IPS-NIHi7 (cell line): ENCODE measurements at regions not wholly inside any gene's neighbourhood (a gene's known extent, or its start where the extent isn't known, plus 50 kb on each side); places are given as distances from the start of the nearest gene placed in this dataset.

Source experiments
- DNase-seq: peaks from one replicate; pipeline ENCODE4 v3.0.0; 2012; ENCODE audit warnings: mixed read lengths; ENCODE audit errors: extremely low spot score

- no peak for DNase-seq
These were observed 51.3 kb downstream of the GADD45G start for GRCh38 chr9:89655990-89656657.

- DNase-seq: no peak
These were observed 52.5 kb downstream of the GADD45G start for GRCh38 chr9:89657295-89657694.

- DNase-seq: no peak
These were observed 53.0 kb downstream of the GADD45G start for GRCh38 chr9:89657765-89658164.

GRCh38 chr9:89658401-89658800, 53.6 kb downstream of the GADD45G start:
- no peak for DNase-seq

- DNase-seq: no peak
These were observed 54.1 kb downstream of the GADD45G start for GRCh38 chr9:89658931-89659330.

- no peak for DNase-seq
These were observed 54.7 kb downstream of the GADD45G start for GRCh38 chr9:89659473-89659872.

GRCh38 chr9:89659891-89660685, 55.3 kb downstream of the GADD45G start:
- DNase-seq: no peak

- DNase-seq: no peak
These were observed 56.7 kb downstream of the GADD45G start for GRCh38 chr9:89661391-89661949.

- DNase-seq: peak; percentile 98
These were observed 57.3 kb downstream of the GADD45G start for GRCh38 chr9:89661956-89662717.

- DNase-seq: no peak
These were observed 58.2 kb downstream of the GADD45G start for GRCh38 chr9:89662718-89663613.

GRCh38 chr9:89663614-89663970, 58.8 kb downstream of the GADD45G start:
- DNase-seq: no peak

GRCh38 chr9:89664010-89664409, 59.2 kb downstream of the GADD45G start:
- DNase-seq: no peak

GRCh38 chr9:89664896-89665329, 60.1 kb downstream of the GADD45G start:
- DNase-seq: no peak

GRCh38 chr9:89666364-89666763, 61.6 kb downstream of the GADD45G start:
- DNase-seq: no peak

- no peak for DNase-seq
These were observed 62.1 kb downstream of the GADD45G start for GRCh38 chr9:89666950-89667349.

GRCh38 chr9:89667726-89668125, 62.9 kb downstream of the GADD45G start:
- no peak for DNase-seq

GRCh38 chr9:89668216-89668865, 63.5 kb downstream of the GADD45G start:
- no peak for DNase-seq

GRCh38 chr9:89668866-89669246, 64.0 kb downstream of the GADD45G start:
- DNase-seq: no peak

GRCh38 chr9:89669361-89669842, 64.6 kb downstream of the GADD45G start:
- DNase-seq: no peak

- no peak for DNase-seq
These were observed 65.3 kb downstream of the GADD45G start for GRCh38 chr9:89670114-89670513.
